ENCODE measurements at regions not wholly inside any gene's neighbourhood (a gene's known extent, or its start where the extent isn't known, plus 50 kb on each side); places are given as distances from the start of the nearest gene placed in this dataset.
"Not testable (repeated sequence)": the region's sequence is repeated elsewhere in the genome, so short reads cannot be mapped to it uniquely, and the experiment has no call there.

- DNase-seq = no peak
Measured at GRCh38 chr6:119791736-119792135, 442.2 kb upstream of the MAN1A1 start.

DNA sequence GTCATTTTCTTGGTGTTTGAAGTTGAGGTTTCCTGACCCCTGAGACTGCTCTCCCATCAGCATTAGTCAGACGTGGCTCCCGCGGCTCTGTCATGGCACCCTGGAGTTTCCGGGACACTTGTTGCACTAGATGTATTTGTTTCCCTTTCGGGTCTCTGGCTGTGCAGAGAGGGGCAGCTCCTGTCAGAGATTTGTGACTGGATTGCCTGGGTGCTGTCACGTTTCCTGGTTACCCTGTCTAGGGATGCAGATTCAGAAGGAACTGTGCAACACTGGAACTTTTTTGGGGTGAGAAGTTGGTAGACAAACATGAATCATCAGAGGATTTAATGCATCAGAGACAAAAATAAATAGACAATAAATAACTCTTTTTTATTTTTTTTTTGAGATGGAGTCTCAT is 431.8 kb upstream of the MAN1A1 start:
- no peak for DNase-seq

DNA sequence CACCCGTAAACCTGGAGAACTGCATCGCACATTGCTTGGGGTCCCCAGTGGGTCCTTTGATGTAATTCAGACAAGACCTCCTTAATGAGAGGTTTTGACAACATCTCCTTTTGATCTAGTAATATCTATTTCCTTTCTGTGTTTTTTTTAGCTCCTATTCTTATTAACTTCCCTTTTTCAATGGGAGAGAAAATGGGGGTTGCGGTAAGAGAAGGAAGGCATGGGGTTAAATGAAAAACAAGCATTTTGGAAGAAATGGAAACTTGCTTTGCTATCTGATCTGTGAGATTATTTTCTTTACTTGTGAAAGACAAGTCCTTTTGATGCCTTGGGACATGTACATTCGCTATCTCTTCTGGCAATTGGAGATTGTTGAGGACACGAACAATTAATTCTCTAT is 418.6 kb upstream of the MAN1A1 start:
- no peak for DNase-seq

DNA sequence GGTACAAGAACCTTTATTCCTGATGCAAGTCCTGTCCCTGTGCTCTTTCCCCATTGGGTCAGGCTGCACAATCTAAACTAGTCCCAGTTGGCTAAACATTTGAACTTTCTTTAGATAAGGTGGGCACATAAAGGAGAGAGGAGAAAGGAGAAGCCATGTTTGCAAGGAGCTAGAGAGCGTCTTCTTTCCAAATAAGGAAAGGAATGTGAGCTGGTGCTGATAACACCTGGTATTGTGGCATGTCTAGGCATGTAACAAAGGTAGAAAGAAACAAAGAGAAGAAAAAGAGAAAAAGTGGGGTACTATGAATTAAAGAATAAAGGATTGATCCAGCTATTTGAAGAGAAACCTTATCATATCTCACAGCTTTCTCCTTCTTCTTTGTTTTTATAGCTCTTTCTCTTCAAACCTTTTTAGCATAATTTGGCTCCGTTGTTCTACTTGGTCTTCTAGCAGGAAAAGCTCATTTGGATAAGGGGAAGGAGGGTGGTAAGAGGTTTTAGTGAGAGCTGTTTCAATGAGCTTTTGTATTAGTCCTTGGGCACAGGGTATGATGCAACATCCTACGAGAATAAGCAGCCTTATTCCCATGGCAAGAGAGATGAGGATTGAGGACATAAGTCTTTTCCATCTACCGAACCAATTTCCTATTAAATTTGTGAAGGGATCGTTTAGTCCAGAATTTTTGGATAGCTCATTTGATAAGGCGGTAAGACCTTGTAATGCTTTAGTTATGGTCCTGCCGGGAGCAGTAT is 415.5 kb upstream of the MAN1A1 start:
- DNase-seq = no peak

- DNase-seq = no peak
Measured at GRCh38 chr6:119760046-119760445, 410.5 kb upstream of the MAN1A1 start.

DNA sequence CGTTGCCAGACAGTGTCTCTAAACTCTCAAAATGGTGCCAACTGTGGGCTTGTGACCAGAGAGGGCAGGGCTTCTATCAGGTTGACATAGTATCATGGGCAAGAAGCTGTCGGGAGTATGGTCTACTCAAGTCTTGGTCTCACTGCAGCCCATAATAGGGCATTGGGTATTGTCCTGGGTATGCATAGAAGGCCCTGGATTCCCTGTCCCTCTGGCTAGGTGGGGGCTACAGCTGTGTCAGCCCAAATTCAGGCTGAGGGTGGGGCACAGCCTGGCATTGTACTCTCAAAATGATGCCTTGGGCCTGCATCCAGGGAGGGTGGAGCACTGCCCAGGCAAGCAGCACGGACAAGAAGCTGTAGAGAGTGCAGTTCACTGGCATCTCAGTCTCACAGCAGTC is 408.8 kb upstream of the MAN1A1 start:
- DNase-seq = no peak

DNA sequence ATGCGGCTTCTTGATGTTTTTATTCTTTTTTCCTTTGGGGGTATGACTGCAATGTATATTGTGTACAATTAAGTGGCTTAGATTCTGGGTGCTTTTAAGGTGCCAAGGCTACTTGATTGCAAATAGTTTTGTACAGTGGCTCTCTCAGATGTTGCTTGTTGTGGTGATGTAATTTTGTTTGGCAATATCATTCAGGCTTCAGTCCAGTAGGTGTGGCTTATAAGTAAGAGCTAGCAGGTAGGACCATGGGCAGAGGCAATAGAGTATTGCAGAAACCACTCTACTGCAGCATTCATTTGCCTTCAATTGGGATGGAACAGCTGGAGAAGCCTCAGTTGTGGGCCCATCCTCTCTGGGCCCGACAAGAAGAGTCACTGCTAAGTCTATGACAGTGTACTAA is 407.9 kb upstream of the MAN1A1 start:
- DNase-seq = no peak

GRCh38 chr6:119749335-119749734 is 399.8 kb upstream of the MAN1A1 start:
- no peak for DNase-seq

- DNase-seq = not testable (repeated sequence)
Measured at GRCh38 chr6:119748535-119748934, 399.0 kb upstream of the MAN1A1 start.

- no peak for DNase-seq
Measured at GRCh38 chr6:119742188-119742803, 392.7 kb upstream of the MAN1A1 start.

DNA sequence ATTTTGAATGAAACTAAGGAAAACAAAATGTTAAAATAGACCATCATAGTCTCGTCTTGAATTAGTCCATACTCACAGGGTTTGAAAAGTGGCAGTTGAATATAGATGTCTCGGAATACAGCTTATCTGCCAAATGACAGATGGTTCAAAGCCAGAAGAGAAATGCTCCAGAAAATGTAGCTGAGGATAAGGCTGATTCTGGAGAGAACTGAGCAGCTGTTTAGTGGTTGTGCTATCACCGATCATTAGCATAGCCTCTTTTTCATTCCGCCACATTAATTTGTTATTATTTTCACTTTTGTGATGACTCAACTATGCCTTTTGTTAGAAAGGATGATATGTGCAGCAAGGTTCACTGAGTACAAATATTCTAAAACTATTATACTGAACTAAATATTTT is 390.2 kb upstream of the MAN1A1 start:
- no peak for DNase-seq

GRCh38 chr6:119738425-119738824 is 388.9 kb upstream of the MAN1A1 start:
- no peak for DNase-seq

DNA sequence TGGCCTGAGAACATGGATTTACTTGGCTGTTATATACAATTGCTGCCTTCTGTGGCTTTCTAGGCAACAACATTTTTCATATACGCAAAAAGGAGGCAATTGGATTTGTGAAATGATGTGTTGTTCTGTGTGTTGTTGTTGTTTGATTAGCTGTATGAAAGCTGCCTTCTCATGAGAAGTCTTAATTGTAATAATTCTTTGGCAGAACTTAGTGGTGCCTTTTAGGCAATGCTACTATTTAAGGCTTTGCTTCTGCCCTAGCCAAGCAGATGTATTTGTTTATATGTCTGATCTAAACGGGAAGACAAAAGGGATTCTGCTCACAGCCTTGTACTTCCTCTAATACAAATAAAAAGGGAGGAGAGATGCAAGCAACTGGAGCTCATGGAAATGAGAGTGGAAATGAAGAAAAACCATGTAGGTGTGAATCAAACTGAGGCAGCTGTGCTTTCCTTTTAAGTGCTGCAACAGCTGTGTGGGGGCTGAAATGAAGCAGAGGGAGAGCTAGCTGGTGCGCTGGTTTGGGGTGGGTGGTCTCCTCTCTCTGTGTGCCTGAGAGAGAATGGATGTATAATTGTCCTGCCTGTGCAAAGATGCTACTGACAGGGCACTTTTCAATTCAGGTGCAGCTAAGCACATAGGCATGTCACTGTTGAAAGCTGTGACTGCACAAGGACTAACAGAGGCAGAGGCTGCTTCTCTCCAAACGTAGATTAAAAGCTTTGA is 386.9 kb upstream of the MAN1A1 start:
- DNase-seq = peak; percentile 4

GRCh38 chr6:119735530-119735929 is 386.0 kb upstream of the MAN1A1 start:
- DNase-seq = no peak

DNA sequence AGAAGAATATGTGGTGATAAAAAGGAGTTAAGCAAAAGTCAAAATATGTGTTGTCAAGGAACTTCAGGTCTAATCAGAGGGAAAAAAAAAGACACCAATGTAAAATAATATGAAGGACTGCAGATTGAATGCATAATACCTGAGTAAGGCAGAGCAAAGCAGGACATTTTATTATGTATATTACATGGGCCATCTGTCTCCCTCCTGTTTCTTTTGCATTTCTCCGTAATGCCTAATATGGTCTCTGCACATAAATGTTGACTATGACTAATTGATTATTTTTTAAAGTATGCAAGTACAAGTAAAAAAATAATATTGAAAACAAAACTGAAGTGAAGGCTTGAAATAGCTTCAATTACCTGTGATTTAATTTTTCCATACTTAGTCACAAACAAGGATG is 384.7 kb upstream of the MAN1A1 start:
- no peak for DNase-seq

GRCh38 chr6:119728935-119729334 is 379.4 kb upstream of the MAN1A1 start:
- no peak for DNase-seq

DNA sequence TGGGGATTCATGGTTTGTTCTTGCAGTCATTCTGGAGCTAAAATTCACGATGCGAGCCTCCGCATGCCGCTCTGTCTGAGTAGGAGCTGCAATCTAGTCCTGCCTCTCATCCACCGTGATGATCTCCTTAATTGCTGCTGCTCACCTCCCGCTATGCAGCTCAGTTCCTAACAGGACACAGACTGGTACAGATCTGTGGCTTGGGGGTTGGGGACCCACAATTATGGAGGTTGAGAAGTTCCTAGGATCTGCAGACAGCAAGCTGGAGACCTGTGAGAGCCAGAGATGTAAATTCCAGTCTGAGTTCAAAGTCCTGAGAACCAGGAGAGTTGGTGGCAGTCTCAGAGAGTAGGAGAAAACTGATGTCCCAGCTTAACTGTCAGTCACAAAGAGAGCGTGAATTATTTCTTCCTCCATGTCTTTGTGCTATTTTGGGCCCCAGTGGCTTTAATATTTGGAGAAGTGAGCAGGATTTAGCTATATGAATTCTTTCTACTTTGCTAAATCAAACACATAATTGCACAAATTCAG is 378.7 kb upstream of the MAN1A1 start:
- no peak for DNase-seq

- no peak for DNase-seq
Measured at GRCh38 chr6:119727504-119728219, 378.1 kb upstream of the MAN1A1 start.

- DNase-seq = not testable (repeated sequence)
Measured at GRCh38 chr6:119726912-119727311, 377.4 kb upstream of the MAN1A1 start.

DNA sequence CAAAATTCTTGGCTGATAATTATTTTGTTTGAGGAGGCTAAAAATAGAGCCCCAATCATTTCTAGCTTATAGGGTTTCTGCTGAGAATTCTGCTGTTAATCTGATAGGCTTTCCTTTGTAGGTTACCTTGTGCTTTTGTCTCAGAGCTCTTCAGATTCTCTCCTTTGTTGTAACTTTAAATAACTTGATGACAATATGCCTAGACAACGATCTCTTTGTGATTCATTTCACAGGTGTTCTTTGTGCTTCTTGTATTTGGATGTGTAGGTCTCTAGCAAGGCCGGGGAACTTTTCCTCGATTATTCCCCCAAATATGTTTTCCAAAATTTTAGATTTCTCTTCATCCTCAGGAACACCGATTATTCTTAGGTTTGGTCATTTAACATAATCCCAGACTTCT is 376.5 kb upstream of the MAN1A1 start:
- DNase-seq = no peak

GRCh38 chr6:119720160-119720559 is 370.6 kb upstream of the MAN1A1 start:
- no peak for DNase-seq

GRCh38 chr6:119717942-119718341 is 368.4 kb upstream of the MAN1A1 start:
- DNase-seq = no peak

Data from occipital lobe (tissue), 1 donor.